Fibroblast of skin of right biceps (primary cell): ENCODE measurements at regions not wholly inside any gene's neighbourhood (a gene's known extent, or its start where the extent isn't known, plus 50 kb on each side); places are given as distances from the start of the nearest gene placed in this dataset.
A peak's percentile ranks its signal among the peaks of the same experiment; 100 is the strongest.
"Not testable (repeated sequence)": the region's sequence is repeated elsewhere in the genome, so short reads cannot be mapped to it uniquely, and the experiment has no call there.

Experiments used
- DNase-seq: peaks from one replicate; pipeline ENCODE4 v3.0.0-alpha.2; 2013

DNA sequence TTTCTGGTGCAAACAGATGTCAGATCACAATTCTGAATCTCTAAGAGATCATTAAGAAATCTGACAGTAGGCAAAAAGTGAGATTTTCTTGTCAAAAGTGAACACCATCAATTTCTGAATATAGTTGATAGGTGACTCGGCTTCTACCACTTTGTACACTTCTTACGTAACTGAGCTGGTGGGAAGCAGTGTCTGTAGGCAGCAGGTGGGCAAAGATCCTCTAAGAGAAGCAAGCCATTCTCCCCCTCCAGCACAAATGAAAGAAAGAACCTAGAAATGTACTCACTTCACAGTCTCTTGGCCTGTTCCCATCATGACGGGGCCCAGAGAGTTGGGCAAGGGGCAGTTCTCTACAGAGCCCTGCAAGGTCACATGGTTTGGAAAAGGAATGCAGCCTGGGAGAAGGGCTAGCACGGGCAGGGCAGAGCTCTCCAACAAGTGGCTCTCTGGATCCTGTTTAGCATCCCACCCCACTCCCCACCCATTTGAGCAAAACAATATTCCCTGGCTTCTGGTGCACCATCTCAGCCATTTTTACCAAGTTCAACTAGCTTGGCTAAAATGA is 412.6 kb downstream of the LTN1 start:
- DNase-seq: no peak

GRCh38 chr21:28568692-28569091 is 424.0 kb downstream of the LTN1 start:
- DNase-seq: no peak

GRCh38 chr21:28563933-28564332 is 428.7 kb downstream of the LTN1 start:
- not testable (repeated sequence) for DNase-seq

GRCh38 chr21:28561772-28562171 is 430.9 kb downstream of the LTN1 start:
- DNase-seq: no peak

- peak; percentile 75 for DNase-seq
Observed at GRCh38 chr21:28554660-28555475, 437.8 kb downstream of the LTN1 start.

DNA sequence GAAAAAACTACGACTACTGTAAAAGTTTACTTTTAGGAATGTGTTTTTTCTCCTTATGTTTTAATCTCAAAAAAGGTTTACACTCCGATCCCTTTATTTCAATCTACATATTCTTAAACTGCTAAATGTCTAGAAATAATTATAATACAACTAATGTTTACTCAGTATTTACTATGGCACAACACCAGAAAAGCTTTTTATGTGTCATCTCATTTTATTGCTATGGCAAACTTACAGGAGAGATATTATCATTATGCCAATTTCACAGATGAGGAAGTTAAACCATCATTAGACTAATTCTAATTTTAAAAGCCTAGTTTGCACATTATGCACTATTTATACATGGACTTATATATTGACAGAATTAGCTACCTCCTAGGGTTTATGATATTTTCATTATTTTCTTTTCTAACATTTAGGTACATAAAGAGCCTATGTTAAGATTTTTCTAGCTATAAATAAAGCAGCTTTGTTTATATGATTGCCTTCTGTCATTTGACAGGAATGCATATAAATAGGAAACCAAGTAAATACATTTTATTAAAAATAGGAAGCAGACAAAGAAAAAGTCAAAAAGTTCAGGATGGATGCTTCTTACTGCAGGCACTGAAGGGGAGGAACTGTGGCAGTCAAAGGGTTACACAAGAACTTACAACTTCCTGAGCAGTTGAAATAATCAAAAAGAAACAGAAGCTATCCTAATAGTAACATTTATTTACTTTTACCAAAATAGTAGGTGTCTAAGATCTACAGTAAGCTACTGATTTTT is 442.4 kb downstream of the LTN1 start:
- no peak for DNase-seq

GRCh38 chr21:28548291-28548690 is 444.4 kb downstream of the LTN1 start:
- DNase-seq: no peak

- DNase-seq: no peak
Observed at GRCh38 chr21:28547766-28548165, 444.9 kb downstream of the LTN1 start.

GRCh38 chr21:28543975-28544374 is 448.7 kb downstream of the LTN1 start:
- no peak for DNase-seq

- DNase-seq: no peak
Observed at GRCh38 chr21:28541371-28542112, 451.1 kb downstream of the LTN1 start.

- DNase-seq: peak; percentile 82
Observed at GRCh38 chr21:28540514-28540913, 452.2 kb downstream of the LTN1 start.

DNA sequence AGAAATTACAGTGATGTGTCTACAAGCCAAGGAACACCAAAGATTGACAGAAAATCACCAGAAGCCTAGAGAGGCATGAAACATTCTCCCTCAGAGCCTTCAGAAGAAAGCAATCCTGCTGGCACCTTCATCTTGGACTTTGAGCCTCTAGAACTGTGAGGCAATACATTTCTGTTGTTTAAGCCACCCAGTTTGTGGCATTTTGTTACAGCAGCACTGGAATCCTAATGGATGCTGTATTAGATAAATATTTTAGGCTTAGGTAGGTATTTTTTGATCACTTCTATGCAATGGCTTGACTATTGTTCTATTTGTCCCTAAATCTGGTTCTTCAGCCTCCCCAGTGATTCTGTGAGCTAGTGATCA is 453.1 kb downstream of the LTN1 start:
- no peak for DNase-seq

DNA sequence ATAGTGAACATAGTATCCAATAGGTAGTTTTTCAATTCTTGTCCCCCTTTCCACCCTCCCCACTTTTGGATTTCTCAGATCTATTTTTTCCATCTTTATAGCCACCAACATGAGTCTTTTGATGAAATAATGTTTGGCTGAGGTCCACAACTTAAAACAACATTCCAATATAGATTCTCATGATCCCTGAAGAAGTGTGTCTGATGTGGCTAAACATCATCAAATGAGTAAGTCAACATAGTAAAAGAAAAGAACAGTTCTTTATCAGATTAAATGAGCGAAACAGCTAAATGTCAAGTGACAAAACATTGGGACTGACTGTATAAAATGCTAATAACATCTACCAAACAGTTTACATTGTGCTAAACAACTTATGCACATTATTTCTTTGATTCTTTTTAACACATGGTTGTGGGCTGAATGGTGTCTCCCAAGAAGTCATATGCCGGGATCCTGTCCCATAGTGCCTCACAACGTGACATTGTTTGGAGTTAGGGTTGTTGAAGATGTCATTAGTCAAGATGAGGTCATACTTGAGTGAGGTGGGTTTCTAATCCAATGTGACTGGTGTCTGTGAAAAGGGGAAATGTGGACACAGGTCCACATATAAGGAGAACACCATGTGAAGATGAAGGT is 453.6 kb downstream of the LTN1 start:
- DNase-seq: peak; percentile 96

DNA sequence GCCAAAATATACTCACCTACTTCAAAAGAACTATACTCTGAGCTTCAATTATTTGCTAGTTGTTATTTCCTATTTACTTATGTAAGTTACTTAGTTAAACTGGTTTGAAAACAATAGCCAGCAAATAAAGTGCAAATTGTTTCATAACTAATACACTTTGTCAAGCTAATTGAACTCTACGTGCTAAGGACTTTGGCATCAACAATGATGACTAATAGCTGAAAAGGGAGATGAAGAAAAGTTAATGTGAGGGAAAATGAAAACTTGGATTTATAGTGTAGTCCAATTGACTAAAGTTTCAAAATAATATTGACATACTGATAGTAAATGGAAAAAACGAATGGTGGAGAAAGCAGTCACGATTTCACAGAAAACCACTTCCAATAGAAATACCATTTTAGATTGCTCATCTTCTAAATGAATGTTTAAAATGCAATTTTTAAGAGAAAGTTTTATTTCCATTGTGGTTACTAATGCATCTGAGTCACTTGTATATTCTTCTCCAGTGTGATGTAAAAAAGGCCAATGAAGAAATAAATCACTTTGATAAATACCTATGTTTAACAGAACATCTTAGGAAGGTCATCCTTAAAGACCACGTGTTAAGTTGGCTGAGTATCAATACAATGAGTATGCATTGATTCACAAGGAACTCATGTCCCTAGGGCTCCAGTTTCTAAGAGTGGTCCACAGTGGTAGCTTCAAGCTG is 455.2 kb downstream of the LTN1 start:
- DNase-seq: peak; percentile 99

DNA sequence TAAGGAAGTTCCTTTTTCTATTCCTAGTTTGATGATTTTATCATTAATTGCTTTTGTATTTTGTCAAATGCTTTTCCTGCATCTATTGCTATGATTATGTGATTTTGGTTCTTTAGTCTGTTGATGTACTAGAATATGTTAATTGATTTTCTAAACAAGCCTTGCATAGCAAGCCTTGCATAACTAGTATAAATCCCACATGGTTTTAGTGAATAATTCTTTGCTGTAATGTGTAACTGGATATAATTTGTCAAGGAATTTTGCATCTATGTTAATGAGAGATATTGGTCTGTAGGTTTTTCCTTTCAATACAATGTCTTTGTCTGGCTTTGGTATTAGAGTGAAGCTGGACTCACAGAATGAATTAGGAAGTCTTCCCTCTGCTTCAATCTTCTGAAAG is 460.2 kb downstream of the LTN1 start:
- DNase-seq: no peak

GRCh38 chr21:28523367-28523766 is 469.3 kb downstream of the LTN1 start:
- DNase-seq: no peak

- DNase-seq: peak; percentile 78
Observed at GRCh38 chr21:28522014-28522799, 470.5 kb downstream of the LTN1 start.

GRCh38 chr21:28518630-28519029 is 474.0 kb downstream of the LTN1 start:
- DNase-seq: no peak

DNA sequence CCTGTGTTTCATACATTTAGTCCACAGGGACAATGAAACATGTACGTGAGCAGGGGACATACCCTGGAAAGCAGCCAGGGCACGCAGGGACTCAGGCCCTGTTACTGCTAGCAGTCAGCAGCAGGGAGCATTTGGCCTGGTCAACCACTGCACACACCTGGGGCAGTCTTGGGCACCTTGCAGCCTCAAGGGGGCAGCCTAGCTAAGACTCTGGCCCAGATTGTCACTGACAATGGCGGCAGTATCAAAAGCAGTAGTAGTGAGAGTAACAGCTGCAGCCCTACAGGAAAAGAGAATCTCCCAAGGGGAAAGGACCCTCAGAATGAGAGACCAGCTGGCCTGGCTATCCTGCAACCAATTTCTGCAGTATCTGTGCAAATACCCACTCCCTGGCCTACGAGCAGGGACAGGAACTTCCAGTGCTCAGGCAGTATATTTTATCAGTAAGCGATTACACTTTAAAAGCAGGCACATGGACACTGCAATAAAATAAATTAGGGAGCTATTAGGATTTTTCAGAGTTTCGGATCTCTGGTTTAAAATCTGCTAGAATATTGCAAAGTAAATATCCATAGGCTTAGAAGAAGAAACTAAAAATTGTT is 475.6 kb downstream of the LTN1 start:
- DNase-seq: no peak

DNA sequence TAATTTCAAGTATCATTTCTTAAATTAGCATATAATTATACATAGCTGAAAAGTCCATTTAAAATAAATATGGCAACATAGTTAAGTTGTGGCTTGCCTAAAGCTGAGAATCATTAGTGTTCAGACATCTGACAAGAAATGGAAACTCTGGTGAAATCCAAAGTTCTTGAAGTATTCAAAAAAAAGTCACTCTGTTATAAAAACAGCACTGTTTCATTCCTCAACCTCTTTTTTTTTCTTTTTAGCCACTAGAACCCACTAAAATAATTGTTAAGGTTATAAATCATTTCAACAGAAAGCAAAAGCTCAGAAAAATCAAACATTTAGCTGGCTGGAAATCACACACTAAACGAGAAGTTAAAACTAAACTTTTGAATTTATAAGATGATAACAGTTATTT is 476.7 kb downstream of the LTN1 start:
- peak; percentile 41 for DNase-seq

GRCh38 chr21:28513428-28513827 is 479.2 kb downstream of the LTN1 start:
- DNase-seq: peak; percentile 53
